Stomach (tissue), 8 donors: ENCODE measurements at regions not wholly inside any gene's neighbourhood (a gene's known extent, or its start where the extent isn't known, plus 50 kb on each side); places are given as distances from the start of the nearest gene placed in this dataset.
A peak's percentile ranks its signal among the peaks of the same experiment; 100 is the strongest.

Experiments used
- DNase-seq, 2 donors: peaks; one replicate each; pipeline versions ENCODE4 v3.0.0 to v3.0.0-alpha.2; 2013 to 2019
- H3K27ac ChIP-seq, 5 donors: fragments of 200-600 bp in 4 of 5; sonication (generic) in 4 of 5; one replicate each; pipeline ENCODE4 v1.5.1; 2013 to 2019; ENCODE audit warnings: mild to moderate bottlenecking in 1 of 5, moderate library complexity in 1 of 5
- H3K27me3 ChIP-seq, 3 donors: fragments of 200-600 bp; sonication (generic); one replicate each; pipeline ENCODE4 v1.5.1; 2017 to 2019; ENCODE audit warnings: mixed run types in 1 of 3
- H3K36me3 ChIP-seq, 4 donors: fragments of 200-600 bp; sonication (generic); 1 replicate in 3 of 4; 2 replicates in 1 of 4; pipeline ENCODE4 v1.5.1; 2016 to 2019
- H3K4me1 ChIP-seq, 4 donors: fragments of 200-600 bp; sonication (generic); one replicate each; pipeline ENCODE4 v1.5.1; 2016 to 2019
- H3K4me3 ChIP-seq, 4 donors: fragments of 200-600 bp; sonication (generic) in 3 of 4; one replicate each; pipeline ENCODE4 v1.5.1; 2016 to 2019; ENCODE audit warnings: mild to moderate bottlenecking in 1 of 4
- H3K9me3 ChIP-seq, 4 donors: fragments of 200-600 bp; sonication (generic); one replicate each; pipeline ENCODE4 v1.5.1; 2016 to 2019
- CTCF ChIP-seq, 7 experiments: fragments of 450-650 bp in 4 of 7; fragments of 200-600 bp in 3 of 7; sonication (generic) in 3 of 7; IDR thresholded peaks; one replicate each; pipeline ENCODE4 v1.5.1; 2016 to 2019; ENCODE audit warnings: antibody characterized with exemption in 7 of 7, control low read depth in 2 of 7, mild to moderate bottlenecking in 1 of 7
- EP300 ChIP-seq: sonication (generic); formaldehyde crosslinking; IDR thresholded peaks from one replicate; pipeline ENCODE4 v1.6.1; 2017; ENCODE audit warnings: antibody characterized with exemption
- POLR2A ChIP-seq, 4 donors: fragments of 450-650 bp; IDR thresholded peaks; one replicate each; pipeline ENCODE4 v1.6.1; 2016; ENCODE audit warnings: antibody characterized with exemption in 4 of 4, control low read depth in 2 of 4, mild to moderate bottlenecking in 1 of 4, moderate library complexity in 1 of 4
- POLR2AphosphoS5 ChIP-seq, 3 donors: sonication (generic); formaldehyde crosslinking; IDR thresholded peaks; one replicate each; pipeline ENCODE4 v1.6.1; 2016; ENCODE audit warnings: antibody characterized with exemption in 3 of 3
- WGBS, 5 donors: extraction: QIAGEN DNeasy Blood & Tissue Kit in 3 of 5; methylation state at CpG; one replicate each; pipeline versions ENCODE4 v1.1.5 to v1.1.7; 2013 to 2018; 5-methylcytosine and 5-hydroxymethylcytosine counted together
- intact Hi-C: fragments of 100-400 bp; cut with DNase I; formaldehyde crosslinking; loops from one replicate; pipeline ENCODE4 v1.15.1; 2023; ENCODE audit warnings: low total_unique reads
- donor health status: healthy with polysubstance abuse.
- donor health status: Bipolar disorder and iron deficiency.
- donor health status: healthy.

DNA sequence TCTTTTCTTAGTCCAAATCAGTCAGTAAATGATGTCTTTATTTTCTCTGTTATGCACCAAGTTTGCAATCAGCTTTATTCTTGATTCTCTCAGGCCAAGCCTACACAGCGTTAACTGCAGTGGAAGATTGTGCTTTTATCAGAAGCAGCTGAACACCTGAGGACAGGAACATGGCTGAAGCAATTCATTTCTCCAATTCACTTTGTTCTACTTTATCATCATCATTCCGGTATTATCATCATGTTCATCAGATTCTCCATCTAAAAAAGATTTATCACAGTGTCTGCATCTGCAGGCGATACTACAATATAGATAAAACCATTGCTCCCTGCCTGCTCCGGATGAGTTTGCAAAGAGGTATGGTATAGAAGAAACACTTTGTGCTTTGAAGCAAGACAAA, 68.1 kb upstream of the STMND1 start:
- intact Hi-C loops = no loop called here
- H3K27ac ChIP-seq = peak overlapping the region in 1 of 5 donors; percentile 77
- H3K4me3 ChIP-seq = no peak overlapping the region
- TF ChIP-seq POLR2A (IDR thresholded peaks at IDR 0.05) = no peak
- TF ChIP-seq POLR2AphosphoS5 (IDR thresholded peaks at IDR 0.05) = no peak
- TF ChIP-seq CTCF (IDR thresholded peaks at IDR 0.05) = no peak
- no peak for TF ChIP-seq EP300
- WGBS, 5 donors = 50 to 78% (median 68%) methylated on average over 4 of the region's 4 CpGs
- peaks cover 0 to 17% (median 11%) of the 10 kb centered on the region in 4 donors for H3K4me1 ChIP-seq
- no peaks in the 10 kb centered on the region for H3K9me3 ChIP-seq
- H3K27me3 ChIP-seq = no peaks in the 10 kb centered on the region
- no peak for DNase-seq
- H3K36me3 ChIP-seq = no peaks in the 10 kb centered on the region

GRCh38 chr6:17032988-17033634, 68.7 kb upstream of the STMND1 start:
- no peaks in the 10 kb centered on the region for H3K9me3 ChIP-seq
- 35 to 52% (median 47%) methylated on average over 12 of the region's 12 CpGs for WGBS, 5 donors
- no peaks in the 10 kb centered on the region for H3K27me3 ChIP-seq
- H3K36me3 ChIP-seq = no peaks in the 10 kb centered on the region
- no peak for TF ChIP-seq POLR2A (IDR thresholded peaks at IDR 0.05)
- TF ChIP-seq POLR2AphosphoS5 (IDR thresholded peaks at IDR 0.05) = peak in 1 of 3 donors; percentile 48
- H3K4me3 ChIP-seq = peak overlapping the region in 3 of 4 donors; percentile 10 to 22 (median 12)
- peaks cover 0 to 17% (median 11%) of the 10 kb centered on the region in 4 donors for H3K4me1 ChIP-seq
- intact Hi-C loops = no loop called here
- DNase-seq = peak; percentile 70 to 93
- peak overlapping the region in 4 of 5 donors; percentile 45 to 77 (median 68) for H3K27ac ChIP-seq

DNA sequence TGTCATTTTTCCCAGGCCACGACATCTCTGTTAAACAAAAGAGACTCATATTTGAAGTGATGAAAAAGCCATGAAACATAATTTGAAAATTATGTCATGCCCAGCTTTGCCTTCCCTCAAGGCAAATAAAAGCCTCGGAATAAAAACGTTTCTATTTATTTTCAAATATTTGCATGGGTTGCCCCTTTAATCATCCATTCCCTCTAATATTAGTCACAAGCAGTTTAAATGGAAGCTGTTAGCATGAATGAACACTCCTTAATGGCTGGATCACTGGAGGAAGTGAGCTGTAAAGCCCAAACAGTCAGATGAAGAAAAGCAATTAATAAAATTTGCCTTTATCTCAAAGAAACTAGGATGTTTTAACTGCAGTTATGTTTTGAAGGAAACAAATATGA, 69.3 kb upstream of the STMND1 start:
- H3K27ac ChIP-seq = peak overlapping the region in 4 of 5 donors; percentile 45 to 77 (median 68)
- no peak for DNase-seq
- H3K36me3 ChIP-seq = no peaks in the 10 kb centered on the region
- no peaks in the 10 kb centered on the region for H3K27me3 ChIP-seq
- H3K4me1 ChIP-seq = peaks cover 0 to 17% (median 11%) of the 10 kb centered on the region in 4 donors
- TF ChIP-seq POLR2AphosphoS5 (IDR thresholded peaks at IDR 0.05) = no peak
- no peak for TF ChIP-seq CTCF (IDR thresholded peaks at IDR 0.05)
- no peak for TF ChIP-seq EP300
- no peak for TF ChIP-seq POLR2A (IDR thresholded peaks at IDR 0.05)
- 25 to 36% (median 33%) methylated on average over 3 of the region's 3 CpGs for WGBS, 5 donors
- H3K4me3 ChIP-seq = no peak overlapping the region
- no peaks in the 10 kb centered on the region for H3K9me3 ChIP-seq
- intact Hi-C loops = no loop called here

DNA sequence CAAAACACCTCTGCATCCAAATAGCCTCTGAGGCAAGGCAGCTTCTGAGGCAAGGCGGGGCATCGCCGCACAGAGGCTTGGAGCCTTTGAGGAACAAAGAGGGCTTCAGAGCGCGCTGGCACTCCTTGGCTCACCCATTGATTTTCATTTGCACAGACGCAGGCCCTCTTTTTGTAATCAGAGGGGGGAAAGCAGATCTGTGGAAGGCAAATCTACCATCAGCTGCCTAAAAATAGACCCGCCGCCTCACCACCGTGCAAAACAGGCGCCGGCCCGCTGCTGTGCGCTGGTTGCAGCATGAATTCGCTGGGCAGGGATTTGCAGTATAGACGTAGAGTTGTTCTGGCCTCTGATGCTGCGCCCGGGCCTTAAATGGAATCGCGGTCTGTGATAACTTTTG, 69.9 kb upstream of the STMND1 start:
- Histone ChIP-seq H3K4me1 (peaks cover 0 to 17% (median 11%) of the 10 kb centered on the region in 4 donors), H3K27me3 (no peaks in the 10 kb centered on the region), H3K27ac (peak overlapping the region in 2 of 5 donors; percentile 68 to 77), H3K4me3 (no peak overlapping the region), H3K9me3 (no peaks in the 10 kb centered on the region), H3K36me3 (no peaks in the 10 kb centered on the region)
- intact Hi-C loops = no loop called here
- WGBS, 5 donors = 80 to 88% (median 87%) methylated on average over 19 of the region's 19 CpGs
- no peak for TF ChIP-seq CTCF (IDR thresholded peaks at IDR 0.05)
- no peak for TF ChIP-seq POLR2A (IDR thresholded peaks at IDR 0.05)
- TF ChIP-seq EP300 = no peak
- no peak for TF ChIP-seq POLR2AphosphoS5 (IDR thresholded peaks at IDR 0.05)
- peak in 1 of 2 donors; percentile 49 for DNase-seq

DNA sequence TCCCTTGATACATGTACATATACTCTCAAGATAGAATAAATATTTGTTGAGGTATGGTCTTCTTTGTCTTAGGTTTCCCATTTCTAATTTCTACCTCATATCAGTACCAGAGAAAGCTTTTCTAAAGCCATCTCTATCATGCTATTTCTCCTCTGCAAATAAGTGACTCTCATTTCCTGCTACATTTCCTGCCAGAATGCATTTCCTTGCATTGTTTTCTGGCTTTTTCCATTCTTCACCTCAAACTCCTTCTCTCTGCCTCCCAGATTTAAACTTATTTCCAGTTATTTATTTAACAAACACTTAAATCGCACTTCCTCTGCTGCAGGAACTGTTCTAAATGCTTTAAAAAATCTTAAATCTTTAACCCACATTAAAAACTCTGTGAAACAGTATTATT, 74.4 kb upstream of the STMND1 start:
- DNase-seq = no peak
- Histone ChIP-seq H3K27me3 (no peaks in the 10 kb centered on the region), H3K4me1 (peaks cover 0 to 4% (median 2%) of the 10 kb centered on the region in 4 donors), H3K27ac (no peak overlapping the region), H3K36me3 (no peaks in the 10 kb centered on the region), H3K4me3 (no peak overlapping the region), H3K9me3 (peaks cover 0 to 17% (median 9%) of the 10 kb centered on the region in 4 donors)
- WGBS, 5 donors = 73 to 86% (median 83%) methylated on average over 1 of the region's 1 CpG
- no peak for TF ChIP-seq EP300
- no peak for TF ChIP-seq POLR2A (IDR thresholded peaks at IDR 0.05)
- no peak for TF ChIP-seq POLR2AphosphoS5 (IDR thresholded peaks at IDR 0.05)
- no peak for TF ChIP-seq CTCF (IDR thresholded peaks at IDR 0.05)
- intact Hi-C loops = no loop called here
